Cardiac muscle cell (in vitro differentiated cells and primary cell): ENCODE measurements at regions not wholly inside any gene's neighbourhood (a gene's known extent, or its start where the extent isn't known, plus 50 kb on each side); places are given as distances from the start of the nearest gene placed in this dataset.

Experiments
- DNase-seq, 2 donors: peaks; one replicate each; pipeline versions ENCODE4 v3.0.0 to v3.0.0-alpha.2; 2010 to 2017; ENCODE audit warnings: low read depth in 1 of 2, low spot score in 1 of 2
- H3K27ac ChIP-seq: fragments of 200-600 bp; sonication (generic); 2 replicates; pipeline ENCODE4 v1.5.1; 2016
- H3K27me3 ChIP-seq: fragments of 200-600 bp; sonication (generic); 2 replicates; pipeline ENCODE4 v1.6.0; 2016; ENCODE audit warnings: control low read depth
- H3K36me3 ChIP-seq: fragments of 200-600 bp; sonication (generic); 2 replicates; pipeline ENCODE4 v1.5.1; 2016; ENCODE audit warnings: control low read depth
- H3K4me1 ChIP-seq: fragments of 200-600 bp; sonication (generic); 2 replicates; pipeline ENCODE4 v1.8.1; 2017; ENCODE audit warnings: low read depth, mild to moderate bottlenecking, mixed run types
- H3K4me3 ChIP-seq: fragments of 200-600 bp; sonication (generic); 2 replicates; pipeline ENCODE4 v1.5.1; 2016; ENCODE audit warnings: mild to moderate bottlenecking
- H3K9me3 ChIP-seq: fragments of 200-600 bp; sonication (generic); 2 replicates; pipeline ENCODE4 v1.5.1; 2017; ENCODE audit warnings: low read depth, mild to moderate bottlenecking, control low read depth
- TF ChIP-seq, protein P1 (sequence below): IDR thresholded peaks from 2 replicates; pipeline ENCODE4 v1.5.1; 2012; ENCODE audit warnings: low read depth, mild to moderate bottlenecking, low read length

DNA sequence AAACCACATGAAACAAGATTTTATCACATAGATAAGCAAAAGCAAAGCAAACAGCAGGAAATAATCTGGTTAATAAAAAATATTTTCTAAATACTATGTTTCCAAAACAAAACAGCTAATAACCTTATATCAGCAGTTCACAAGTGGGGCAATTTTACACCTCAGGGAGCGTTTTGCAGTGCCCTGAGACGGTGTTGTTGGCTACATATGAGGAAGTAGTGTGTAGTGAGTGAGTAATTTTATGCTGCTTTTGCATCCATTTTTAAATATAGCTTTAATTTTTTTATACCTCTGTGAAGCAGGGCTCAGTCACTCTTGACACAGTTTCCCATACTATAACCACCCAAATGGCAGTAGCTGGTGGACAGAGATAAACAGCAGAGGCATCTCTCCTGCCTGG is 438.5 kb upstream of the B3GAT1 start:
- H3K27me3 ChIP-seq = no peaks in the 10 kb centered on the region
- H3K4me3 ChIP-seq = no peak overlapping the region
- no peaks in the 10 kb centered on the region for H3K9me3 ChIP-seq
- H3K27ac ChIP-seq = no peak overlapping the region
- H3K36me3 ChIP-seq = no peaks in the 10 kb centered on the region
- TF ChIP-seq, protein P1, sequence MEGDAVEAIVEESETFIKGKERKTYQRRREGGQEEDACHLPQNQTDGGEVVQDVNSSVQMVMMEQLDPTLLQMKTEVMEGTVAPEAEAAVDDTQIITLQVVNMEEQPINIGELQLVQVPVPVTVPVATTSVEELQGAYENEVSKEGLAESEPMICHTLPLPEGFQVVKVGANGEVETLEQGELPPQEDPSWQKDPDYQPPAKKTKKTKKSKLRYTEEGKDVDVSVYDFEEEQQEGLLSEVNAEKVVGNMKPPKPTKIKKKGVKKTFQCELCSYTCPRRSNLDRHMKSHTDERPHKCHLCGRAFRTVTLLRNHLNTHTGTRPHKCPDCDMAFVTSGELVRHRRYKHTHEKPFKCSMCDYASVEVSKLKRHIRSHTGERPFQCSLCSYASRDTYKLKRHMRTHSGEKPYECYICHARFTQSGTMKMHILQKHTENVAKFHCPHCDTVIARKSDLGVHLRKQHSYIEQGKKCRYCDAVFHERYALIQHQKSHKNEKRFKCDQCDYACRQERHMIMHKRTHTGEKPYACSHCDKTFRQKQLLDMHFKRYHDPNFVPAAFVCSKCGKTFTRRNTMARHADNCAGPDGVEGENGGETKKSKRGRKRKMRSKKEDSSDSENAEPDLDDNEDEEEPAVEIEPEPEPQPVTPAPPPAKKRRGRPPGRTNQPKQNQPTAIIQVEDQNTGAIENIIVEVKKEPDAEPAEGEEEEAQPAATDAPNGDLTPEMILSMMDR = no peak
- H3K4me1 ChIP-seq = no peaks in the 10 kb centered on the region
- no peak for DNase-seq

DNA sequence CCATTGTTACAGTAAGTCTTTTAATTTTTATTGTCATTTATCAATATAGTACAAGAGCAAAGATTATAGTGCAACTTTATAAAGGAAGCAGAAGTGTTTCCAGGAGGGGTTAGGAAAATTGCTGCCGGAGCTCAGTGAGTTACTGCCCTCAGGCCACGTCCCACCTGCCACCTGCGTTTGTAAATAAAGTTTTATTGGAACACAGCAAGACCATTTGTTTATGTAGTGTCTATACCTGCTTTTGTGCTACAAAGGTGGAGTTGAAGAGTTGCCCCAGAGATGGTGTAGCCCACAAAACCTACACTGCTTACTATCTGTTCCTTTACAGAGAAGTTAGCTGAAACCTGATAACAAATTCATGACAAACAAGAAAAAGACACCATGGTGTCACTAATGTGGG is 437.8 kb upstream of the B3GAT1 start:
- TF ChIP-seq, protein P1 = no peak
- Histone ChIP-seq H3K4me3 (no peak overlapping the region), H3K27ac (no peak overlapping the region), H3K36me3 (no peaks in the 10 kb centered on the region), H3K9me3 (no peaks in the 10 kb centered on the region), H3K4me1 (no peaks in the 10 kb centered on the region), H3K27me3 (no peaks in the 10 kb centered on the region)
- no peak for DNase-seq

DNA sequence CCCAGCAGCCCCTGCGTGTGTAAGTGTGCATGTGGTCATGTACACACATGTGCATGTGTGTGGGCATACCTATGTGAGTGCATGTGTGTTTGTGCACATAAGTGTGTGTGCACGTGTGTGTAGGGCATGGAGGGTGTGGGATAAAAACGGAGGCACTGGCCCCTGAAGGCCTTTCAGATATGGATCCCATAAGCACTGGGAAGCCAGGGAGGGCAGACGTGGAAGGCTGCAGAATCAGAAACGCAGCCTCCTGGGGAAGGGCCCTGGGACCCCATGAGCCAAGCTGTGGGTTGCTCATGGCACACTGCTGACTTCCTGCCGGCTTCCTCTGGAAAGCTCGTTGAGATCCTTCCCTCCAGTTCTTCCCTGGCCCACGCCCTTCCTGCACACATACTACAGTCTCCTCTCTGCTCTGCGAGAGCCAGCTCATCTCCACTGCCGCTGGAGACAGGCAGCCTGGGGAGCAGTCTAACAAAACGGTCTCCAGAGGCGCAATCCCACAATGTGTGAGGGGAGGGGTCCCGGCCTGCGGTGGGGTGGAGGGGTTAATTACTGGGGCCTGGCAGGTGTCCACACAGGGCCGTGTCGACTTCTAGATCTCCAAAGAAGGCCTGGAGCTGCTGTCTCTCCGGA is 435.2 kb upstream of the B3GAT1 start:
- TF ChIP-seq, protein P1 = no peak
- Histone ChIP-seq H3K27ac (no peak overlapping the region), H3K4me3 (no peak overlapping the region), H3K4me1 (no peaks in the 10 kb centered on the region), H3K9me3 (no peaks in the 10 kb centered on the region), H3K36me3 (no peaks in the 10 kb centered on the region), H3K27me3 (no peaks in the 10 kb centered on the region)
- DNase-seq = no peak

DNA sequence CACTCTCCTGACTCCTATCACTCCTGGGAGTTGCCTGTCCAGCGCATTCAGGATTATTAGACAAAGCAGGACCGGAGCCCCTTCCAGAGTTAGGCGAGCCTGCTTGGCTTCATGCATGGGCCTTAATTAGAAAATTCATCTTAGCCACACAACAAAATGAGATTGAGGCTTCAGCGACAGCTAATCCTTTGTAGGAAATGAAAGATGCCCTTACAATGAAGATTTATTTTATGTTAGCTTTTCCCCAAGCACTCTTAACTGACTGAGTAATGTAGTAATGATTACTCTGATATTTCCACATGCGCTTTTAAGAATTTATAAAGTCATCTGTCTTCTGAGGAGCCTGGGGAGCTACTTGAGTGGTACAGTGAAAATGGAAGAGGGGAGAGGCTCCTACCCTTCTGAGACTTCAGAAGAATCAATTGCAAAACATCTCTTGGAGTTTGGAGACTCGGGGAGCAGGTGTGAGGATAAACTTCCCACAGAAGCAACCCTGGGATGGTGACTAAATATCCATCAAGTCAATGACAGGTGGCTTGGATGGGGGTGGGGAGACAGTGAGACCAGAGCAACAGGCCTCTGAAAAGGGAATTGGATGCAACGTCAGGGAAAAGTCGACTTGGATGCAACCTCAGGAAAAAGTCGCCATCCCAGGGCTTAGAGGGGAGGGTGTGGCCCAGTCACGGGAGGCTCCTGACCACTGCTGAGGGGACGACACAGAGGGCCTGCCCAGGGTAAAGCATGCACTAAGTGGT is 434.5 kb upstream of the B3GAT1 start:
- H3K27me3 ChIP-seq = no peaks in the 10 kb centered on the region
- no peak for DNase-seq
- no peak overlapping the region for H3K4me3 ChIP-seq
- H3K27ac ChIP-seq = no peak overlapping the region
- no peaks in the 10 kb centered on the region for H3K9me3 ChIP-seq
- no peaks in the 10 kb centered on the region for H3K36me3 ChIP-seq
- no peaks in the 10 kb centered on the region for H3K4me1 ChIP-seq
- TF ChIP-seq, protein P1 = no peak

DNA sequence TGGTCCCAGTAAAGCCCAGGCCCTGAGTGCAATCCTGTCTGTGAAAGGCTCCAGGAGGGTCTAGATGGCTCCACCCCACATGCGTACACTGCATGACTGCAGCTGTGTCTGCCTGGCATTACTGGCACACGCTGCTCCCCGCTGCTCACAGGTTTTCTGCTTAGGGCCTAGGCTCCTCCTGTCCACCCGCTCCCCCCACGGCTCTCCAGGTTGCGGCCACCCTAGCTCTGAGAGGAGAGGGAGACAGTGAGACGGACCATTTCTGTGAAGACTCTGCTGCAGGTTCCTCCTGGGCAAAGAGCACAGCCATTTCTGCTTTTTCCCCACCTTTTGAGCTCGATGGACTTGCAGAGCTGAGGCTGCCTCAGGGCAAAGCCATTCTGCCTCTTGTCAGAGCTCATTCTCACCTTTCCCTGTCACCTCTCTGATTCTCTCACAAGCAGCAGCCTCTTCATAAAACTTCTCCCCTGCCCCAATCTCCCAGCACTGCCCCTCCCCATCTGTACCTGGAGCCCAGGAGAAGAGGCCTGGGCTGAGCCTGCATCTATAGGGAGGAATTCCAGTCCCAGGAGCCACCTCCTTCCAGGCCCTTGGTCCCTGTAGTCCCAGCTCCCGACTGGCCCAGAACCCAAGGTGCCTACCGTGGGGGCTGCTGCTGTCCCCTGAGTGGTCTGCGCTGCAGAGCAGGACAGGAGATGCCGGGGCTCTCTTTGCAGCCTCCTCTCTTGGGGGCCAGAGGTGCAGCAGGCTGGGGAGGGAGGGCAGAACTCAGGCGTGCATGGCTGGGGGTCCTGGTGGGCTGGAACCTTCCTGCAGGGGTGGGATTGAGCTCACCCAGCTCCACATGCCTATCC is 433.7 kb upstream of the B3GAT1 start:
- TF ChIP-seq, protein P1 = no peak
- Histone ChIP-seq H3K9me3 (no peaks in the 10 kb centered on the region), H3K36me3 (no peaks in the 10 kb centered on the region), H3K27ac (no peak overlapping the region), H3K4me1 (no peaks in the 10 kb centered on the region), H3K4me3 (no peak overlapping the region), H3K27me3 (no peaks in the 10 kb centered on the region)
- no peak for DNase-seq
